ENCODE measurements at regions not wholly inside any gene's neighbourhood (a gene's known extent, or its start where the extent isn't known, plus 50 kb on each side); places are given as distances from the start of the nearest gene placed in this dataset.

- Mint-ChIP-seq H3K27me3 (ENCODE audit: low read depth) (no peaks in the 10 kb centered on the region), H3K9me3 (ENCODE audit: insufficient read depth) (no peaks in the 10 kb centered on the region), H3K36me3 (ENCODE audit: low read depth) (no peaks in the 10 kb centered on the region), H3K4me1 (ENCODE audit: low read depth) (no peaks in the 10 kb centered on the region), H3K4me3 (no peak overlapping the region), H3K27ac (no peak overlapping the region)
- CTCF ChIA-PET, result no interaction called here
- ATAC-seq (no peak), DNase-seq (no peak)
- POLR2A ChIA-PET, result no interaction called here
Measured at GRCh38 chr1:187516874-187517273, 688.1 kb downstream of the PLA2G4A start.

- ATAC-seq, result no peak
- ChIA-PET POLR2A (no interaction called here), CTCF (no interaction called here)
- Mint-ChIP-seq H3K27me3 (ENCODE audit: low read depth) (no peaks in the 10 kb centered on the region), H3K9me3 (ENCODE audit: insufficient read depth) (no peaks in the 10 kb centered on the region), H3K4me1 (ENCODE audit: low read depth) (no peaks in the 10 kb centered on the region), H3K36me3 (ENCODE audit: low read depth) (no peaks in the 10 kb centered on the region), H3K4me3 (no peak overlapping the region), H3K27ac (no peak overlapping the region)
- no peak for DNase-seq
Measured at GRCh38 chr1:187517546-187517945, 688.8 kb downstream of the PLA2G4A start.

- DNase-seq, result no peak
- Mint-ChIP-seq H3K36me3 (ENCODE audit: low read depth) (no peaks in the 10 kb centered on the region), H3K4me1 (ENCODE audit: low read depth) (no peaks in the 10 kb centered on the region), H3K27me3 (ENCODE audit: low read depth) (no peaks in the 10 kb centered on the region), H3K27ac (no peak overlapping the region), H3K4me3 (no peak overlapping the region), H3K9me3 (ENCODE audit: insufficient read depth) (peaks cover 8% of the 10 kb centered on the region)
- ChIA-PET CTCF (no interaction called here), POLR2A (no interaction called here)
- ATAC-seq, result no peak
Measured at GRCh38 chr1:187527346-187527745, 698.6 kb downstream of the PLA2G4A start.

- H3K4me1 Mint-ChIP-seq (ENCODE audit: low read depth), result no peaks in the 10 kb centered on the region
Measured at GRCh38 chr1:187537936-187538335, 709.2 kb downstream of the PLA2G4A start.

GRCh38 chr1:187549540-187549939 lies 720.8 kb downstream of the PLA2G4A start:
- POLR2A ChIA-PET, result no interaction called here
- CTCF ChIA-PET, result no interaction called here
- H3K27ac Mint-ChIP-seq, result no peak overlapping the region
- ATAC-seq (no peak), DNase-seq (no peak)
- no peak overlapping the region for H3K4me3 Mint-ChIP-seq
- H3K36me3 Mint-ChIP-seq (ENCODE audit: low read depth), result no peaks in the 10 kb centered on the region
- no peaks in the 10 kb centered on the region for H3K4me1 Mint-ChIP-seq (ENCODE audit: low read depth)
- no peaks in the 10 kb centered on the region for H3K27me3 Mint-ChIP-seq (ENCODE audit: low read depth)
- no peaks in the 10 kb centered on the region for H3K9me3 Mint-ChIP-seq (ENCODE audit: insufficient read depth)

More at GRCh38 chr1:187537936-187538335, 709.2 kb downstream of the PLA2G4A start:
- DNase-seq (no peak), ATAC-seq (no peak)
- Mint-ChIP-seq H3K27me3 (ENCODE audit: low read depth) (no peaks in the 10 kb centered on the region), H3K27ac (no peak overlapping the region), H3K9me3 (ENCODE audit: insufficient read depth) (no peaks in the 10 kb centered on the region), H3K36me3 (ENCODE audit: low read depth) (no peaks in the 10 kb centered on the region), H3K4me3 (no peak overlapping the region)
- POLR2A ChIA-PET, result no interaction called here
- CTCF ChIA-PET, result no interaction called here

GRCh38 chr1:187551061-187551460 lies 722.3 kb downstream of the PLA2G4A start:
- POLR2A ChIA-PET, result no interaction called here
- H3K36me3 Mint-ChIP-seq (ENCODE audit: low read depth), result no peaks in the 10 kb centered on the region
- no peak overlapping the region for H3K4me3 Mint-ChIP-seq
- no peaks in the 10 kb centered on the region for H3K4me1 Mint-ChIP-seq (ENCODE audit: low read depth)
- DNase-seq (no peak), ATAC-seq (no peak)
- CTCF ChIA-PET, result no interaction called here
- H3K9me3 Mint-ChIP-seq (ENCODE audit: insufficient read depth), result peaks cover 4% of the 10 kb centered on the region
- no peak overlapping the region for H3K27ac Mint-ChIP-seq
- no peaks in the 10 kb centered on the region for H3K27me3 Mint-ChIP-seq (ENCODE audit: low read depth)

- Mint-ChIP-seq H3K4me3 (no peak overlapping the region), H3K36me3 (ENCODE audit: low read depth) (no peaks in the 10 kb centered on the region), H3K4me1 (ENCODE audit: low read depth) (no peaks in the 10 kb centered on the region), H3K9me3 (ENCODE audit: insufficient read depth) (no peaks in the 10 kb centered on the region), H3K27me3 (ENCODE audit: low read depth) (no peaks in the 10 kb centered on the region), H3K27ac (no peak overlapping the region)
- CTCF ChIA-PET, result no interaction called here
- no peak for ATAC-seq
- no peak for DNase-seq
- POLR2A ChIA-PET, result no interaction called here
Measured at GRCh38 chr1:187563191-187563590, 734.4 kb downstream of the PLA2G4A start.

GRCh38 chr1:187566354-187566753 lies 737.6 kb downstream of the PLA2G4A start:
- Mint-ChIP-seq H3K9me3 (ENCODE audit: insufficient read depth) (no peaks in the 10 kb centered on the region), H3K27me3 (ENCODE audit: low read depth) (no peaks in the 10 kb centered on the region), H3K27ac (no peak overlapping the region), H3K4me1 (ENCODE audit: low read depth) (no peaks in the 10 kb centered on the region), H3K4me3 (no peak overlapping the region), H3K36me3 (ENCODE audit: low read depth) (no peaks in the 10 kb centered on the region)
- CTCF ChIA-PET, result no interaction called here
- POLR2A ChIA-PET, result no interaction called here
- DNase-seq (no peak), ATAC-seq (no peak)

- Mint-ChIP-seq H3K9me3 (ENCODE audit: insufficient read depth) (no peaks in the 10 kb centered on the region), H3K36me3 (ENCODE audit: low read depth) (no peaks in the 10 kb centered on the region), H3K27me3 (ENCODE audit: low read depth) (no peaks in the 10 kb centered on the region), H3K4me1 (ENCODE audit: low read depth) (no peaks in the 10 kb centered on the region), H3K27ac (no peak overlapping the region), H3K4me3 (no peak overlapping the region)
- no peak for DNase-seq
- CTCF ChIA-PET, result interaction anchor here (0.6 kb wide), 1 partner anchor 42 kb away, joined by 3 read pairs; no protein-coding TSS in a partner anchor
- POLR2A ChIA-PET, result no interaction called here
- ATAC-seq, result no peak
Measured at GRCh38 chr1:187568067-187568466, 739.3 kb downstream of the PLA2G4A start.

GRCh38 chr1:187570166-187570565 lies 741.4 kb downstream of the PLA2G4A start:
- Mint-ChIP-seq H3K36me3 (ENCODE audit: low read depth) (no peaks in the 10 kb centered on the region), H3K4me3 (no peak overlapping the region), H3K4me1 (ENCODE audit: low read depth) (no peaks in the 10 kb centered on the region), H3K27me3 (ENCODE audit: low read depth) (no peaks in the 10 kb centered on the region), H3K27ac (no peak overlapping the region), H3K9me3 (ENCODE audit: insufficient read depth) (no peaks in the 10 kb centered on the region)
- ATAC-seq (no peak), DNase-seq (no peak)
- POLR2A ChIA-PET, result no interaction called here
- CTCF ChIA-PET, result no interaction called here

GRCh38 chr1:187577610-187578009 lies 748.9 kb downstream of the PLA2G4A start:
- Mint-ChIP-seq H3K4me1 (ENCODE audit: low read depth) (no peaks in the 10 kb centered on the region), H3K27ac (no peak overlapping the region), H3K27me3 (ENCODE audit: low read depth) (no peaks in the 10 kb centered on the region), H3K4me3 (no peak overlapping the region), H3K36me3 (ENCODE audit: low read depth) (no peaks in the 10 kb centered on the region), H3K9me3 (ENCODE audit: insufficient read depth) (no peaks in the 10 kb centered on the region)
- CTCF ChIA-PET, result no interaction called here
- POLR2A ChIA-PET, result no interaction called here
- no peak for DNase-seq
- ATAC-seq, result no peak

GRCh38 chr1:187588917-187589316 lies 760.2 kb downstream of the PLA2G4A start:
- POLR2A ChIA-PET, result no interaction called here
- CTCF ChIA-PET, result no interaction called here
- Mint-ChIP-seq H3K4me3 (no peak overlapping the region), H3K9me3 (ENCODE audit: insufficient read depth) (peaks cover 6% of the 10 kb centered on the region), H3K27me3 (ENCODE audit: low read depth) (no peaks in the 10 kb centered on the region), H3K27ac (no peak overlapping the region), H3K36me3 (ENCODE audit: low read depth) (no peaks in the 10 kb centered on the region), H3K4me1 (ENCODE audit: low read depth) (no peaks in the 10 kb centered on the region)
- DNase-seq (no peak), ATAC-seq (no peak)

GRCh38 chr1:187605736-187606135 lies 777.0 kb downstream of the PLA2G4A start:
- no peak for DNase-seq
- Mint-ChIP-seq H3K4me3 (no peak overlapping the region), H3K27ac (no peak overlapping the region), H3K4me1 (ENCODE audit: low read depth) (no peaks in the 10 kb centered on the region), H3K9me3 (ENCODE audit: insufficient read depth) (peaks cover 11% of the 10 kb centered on the region), H3K36me3 (ENCODE audit: low read depth) (no peaks in the 10 kb centered on the region), H3K27me3 (ENCODE audit: low read depth) (no peaks in the 10 kb centered on the region)
- ATAC-seq, result no peak
- ChIA-PET POLR2A (no interaction called here), CTCF (no interaction called here)
